GM19324 (cell line): ENCODE measurements at regions not wholly inside any gene's neighbourhood (a gene's known extent, or its start where the extent isn't known, plus 50 kb on each side); places are given as distances from the start of the nearest gene placed in this dataset.
A peak's percentile ranks its signal among the peaks of the same experiment; 100 is the strongest.
"Not testable (repeated sequence)": the region's sequence is repeated elsewhere in the genome, so short reads cannot be mapped to it uniquely, and the experiment has no call there.

Experiments
- ATAC-seq: cut with Tn5 transposase; IDR thresholded peaks from one replicate; pipeline ENCODE4 v1.9.1; 2021; ENCODE audit warnings: mild to moderate bottlenecking, moderate library complexity; ENCODE audit not compliant: unreplicated experiment, low FRiP score

DNA sequence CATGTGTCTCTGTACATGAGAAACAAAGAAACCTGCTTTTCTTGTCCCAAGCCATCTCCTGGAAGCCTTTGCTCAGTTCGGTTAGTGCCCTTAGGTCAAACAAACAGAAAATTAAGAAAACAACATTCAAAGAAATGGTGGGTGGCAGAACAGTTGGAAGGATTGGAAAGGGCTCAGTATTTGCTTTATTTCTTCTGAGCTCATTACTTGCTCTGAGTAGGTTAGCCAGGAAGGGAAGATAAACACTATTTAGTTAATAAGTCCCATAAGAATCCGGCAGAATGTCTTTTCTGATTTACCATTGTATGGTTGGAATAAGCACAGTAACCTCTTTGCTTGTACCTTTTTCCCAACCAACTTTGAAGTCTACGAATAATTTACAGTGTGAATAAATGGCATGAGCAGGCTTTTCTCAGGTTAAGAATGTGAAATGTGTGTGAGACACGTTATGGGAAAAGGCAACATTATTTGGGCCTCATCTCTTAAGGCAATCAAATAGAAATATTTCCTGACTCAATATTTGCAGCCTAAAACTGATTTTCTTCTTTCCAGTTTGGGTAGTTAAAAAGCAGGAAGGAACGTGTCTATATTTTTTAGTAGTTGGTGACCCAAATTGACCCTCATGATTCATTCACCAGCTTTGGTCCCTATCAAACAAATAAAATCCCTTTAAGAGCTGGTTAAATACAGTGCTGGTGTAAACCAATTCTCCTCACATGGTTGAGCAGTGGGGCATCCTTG lies 158.5 kb downstream of the DKK1 start:
- no peak for ATAC-seq

DNA sequence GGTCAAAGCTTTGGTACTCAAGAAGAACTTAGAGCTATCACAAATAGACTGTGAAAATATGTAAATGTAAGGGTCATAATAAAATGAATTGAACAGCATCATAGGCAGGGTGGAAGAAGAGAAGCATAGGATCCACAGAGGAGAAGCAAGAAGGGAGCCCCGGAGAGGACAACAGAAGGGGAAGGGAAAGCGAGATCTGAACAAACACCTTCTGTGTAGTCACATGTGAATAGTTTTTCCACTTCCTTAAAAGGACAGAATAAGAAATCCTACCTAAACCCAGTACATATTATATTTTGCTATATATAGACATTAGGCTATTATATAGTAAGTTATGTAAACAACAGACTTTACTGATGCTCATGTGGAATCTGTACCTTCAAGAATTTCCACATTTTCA lies 160.2 kb downstream of the DKK1 start:
- ATAC-seq, result no peak

DNA sequence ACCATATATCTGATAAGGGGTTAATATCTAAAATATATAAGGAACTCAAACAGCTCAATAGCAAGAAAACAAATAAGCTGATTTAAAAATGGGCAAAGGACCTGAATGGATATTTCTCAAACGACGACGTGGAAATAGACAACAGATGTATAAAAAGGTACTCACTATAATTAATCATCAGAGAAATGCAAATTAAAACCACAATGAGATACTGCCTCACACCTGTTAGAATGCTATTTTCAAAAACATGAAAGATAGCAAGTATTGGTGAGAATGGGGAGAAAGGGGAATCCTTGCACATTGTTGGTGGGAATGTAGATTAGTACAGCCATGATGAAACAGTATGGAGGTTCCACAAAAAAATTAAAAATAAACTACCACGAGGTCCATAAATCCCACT lies 163.2 kb downstream of the DKK1 start:
- peak; percentile 63 for ATAC-seq

DNA sequence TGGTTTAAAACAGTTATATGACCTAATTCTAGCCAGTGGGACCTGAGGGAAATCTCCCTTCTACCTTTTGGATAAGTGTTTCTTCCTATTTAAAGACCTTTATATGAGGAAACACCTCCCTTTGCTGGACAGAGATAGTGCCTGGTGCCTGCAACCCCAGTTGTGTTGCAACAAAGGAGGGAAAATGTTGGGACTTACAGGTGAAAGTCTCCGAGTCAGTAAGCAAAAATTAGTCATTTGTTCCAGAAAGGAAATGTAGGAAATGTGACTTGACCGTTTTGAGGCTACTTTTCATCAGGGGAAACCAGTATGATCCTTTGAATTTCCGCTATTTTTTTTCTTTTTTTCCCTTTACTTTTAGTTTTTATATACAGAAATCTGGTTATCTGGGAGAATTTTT lies 165.5 kb downstream of the DKK1 start:
- no peak for ATAC-seq

DNA sequence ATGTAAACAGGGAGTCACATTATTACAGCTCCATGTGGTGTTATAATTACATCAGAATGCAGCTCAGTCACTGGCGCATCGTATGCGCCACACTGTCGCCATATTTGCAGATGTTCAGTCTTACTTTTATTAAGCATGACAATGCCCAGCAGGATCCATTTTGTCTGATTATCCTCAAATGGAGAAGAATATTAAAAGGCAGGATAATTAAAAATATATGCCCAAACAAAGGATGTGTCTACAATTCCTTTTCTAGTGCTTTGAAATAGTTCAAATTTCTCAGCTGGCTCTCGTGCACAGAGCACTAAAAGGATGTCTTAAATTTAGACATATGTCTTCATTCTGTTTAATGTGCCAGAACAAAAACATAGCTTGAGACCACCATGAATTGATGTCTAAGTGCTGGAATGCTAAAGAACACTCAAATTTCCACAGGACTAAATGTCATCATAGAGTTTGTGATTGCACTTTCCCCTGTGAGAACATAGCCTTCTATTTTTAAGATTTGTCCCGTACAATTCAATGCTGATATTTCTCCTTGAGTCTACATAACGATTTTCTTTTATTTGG lies 168.0 kb downstream of the DKK1 start:
- ATAC-seq, result no peak

DNA sequence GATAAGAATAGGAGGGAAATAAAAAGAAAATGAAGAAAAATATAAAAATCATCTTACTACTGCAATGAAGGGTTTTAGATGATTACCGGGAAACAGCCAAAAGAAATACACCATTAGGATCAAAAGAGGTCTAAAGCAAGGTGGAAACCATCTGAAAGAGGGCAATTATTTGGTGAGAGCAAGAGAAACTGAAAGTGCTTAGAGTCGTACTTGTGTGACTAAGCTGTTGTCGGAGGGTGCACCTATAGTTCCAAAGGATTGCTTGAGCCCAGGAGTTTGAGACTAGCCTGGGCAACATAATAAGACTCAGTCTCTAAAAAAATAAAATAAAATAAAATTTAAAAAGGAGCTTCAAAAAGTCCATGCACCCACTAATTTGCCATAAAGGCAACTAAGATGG lies 169.5 kb downstream of the DKK1 start:
- peak; percentile 92 for ATAC-seq

DNA sequence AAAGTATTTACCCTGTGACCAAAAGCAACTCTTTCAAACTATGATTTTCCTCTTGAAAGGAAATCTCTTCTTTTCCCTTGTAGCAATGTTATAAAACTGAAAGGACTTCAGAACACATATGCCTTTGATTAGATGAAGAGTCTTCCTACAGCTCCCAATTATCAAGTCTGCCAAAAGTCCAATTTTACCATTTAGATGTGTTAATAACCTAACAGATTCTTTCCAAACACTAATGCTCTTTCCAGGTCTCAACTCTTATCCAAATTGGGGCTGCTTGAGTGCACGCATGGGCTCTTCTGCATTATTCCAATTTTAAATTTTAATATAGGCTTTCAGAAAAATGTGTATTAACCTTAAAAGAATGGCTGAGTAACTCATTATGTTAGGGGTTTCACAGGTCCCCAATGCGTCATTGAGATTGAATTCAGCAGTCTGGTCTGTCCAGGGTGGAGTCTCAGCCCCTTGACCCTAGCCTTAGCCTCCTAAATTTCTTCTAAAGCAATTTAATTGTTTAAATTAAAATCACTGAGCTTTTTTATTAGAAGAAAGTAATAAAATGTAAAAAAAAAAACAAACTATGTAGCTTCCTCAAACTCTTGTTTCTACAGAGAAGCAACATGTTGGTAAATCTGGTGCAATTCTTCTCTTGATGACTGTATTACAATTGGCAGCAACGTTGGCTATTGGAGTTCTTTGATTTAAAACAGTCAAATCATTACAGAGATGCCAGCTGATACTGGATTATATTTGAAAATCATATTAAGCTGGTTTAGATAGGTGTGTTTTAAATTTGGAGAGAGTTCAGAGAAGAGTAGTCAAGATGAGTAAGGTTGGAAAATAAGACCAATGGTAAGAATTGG lies 170.4 kb downstream of the DKK1 start:
- no peak for ATAC-seq

DNA sequence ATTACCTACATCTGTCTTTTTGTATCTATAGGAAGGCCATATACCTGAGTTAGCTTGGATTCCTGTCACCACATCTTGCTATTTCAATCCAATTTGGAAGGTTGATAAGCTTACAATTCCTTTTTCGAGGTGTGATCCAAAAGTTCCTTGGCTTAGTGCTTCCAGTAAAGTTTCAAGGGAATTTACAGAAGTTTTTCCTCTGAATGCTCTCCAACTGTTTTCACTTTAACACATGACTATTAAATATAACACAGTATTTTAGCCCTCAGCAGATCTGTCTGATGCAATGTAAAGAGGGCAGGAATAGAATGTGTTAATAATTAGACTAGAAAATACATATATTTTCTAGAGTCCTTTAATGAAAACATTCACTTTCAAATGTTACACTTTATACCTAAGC lies 171.4 kb downstream of the DKK1 start:
- no peak for ATAC-seq

DNA sequence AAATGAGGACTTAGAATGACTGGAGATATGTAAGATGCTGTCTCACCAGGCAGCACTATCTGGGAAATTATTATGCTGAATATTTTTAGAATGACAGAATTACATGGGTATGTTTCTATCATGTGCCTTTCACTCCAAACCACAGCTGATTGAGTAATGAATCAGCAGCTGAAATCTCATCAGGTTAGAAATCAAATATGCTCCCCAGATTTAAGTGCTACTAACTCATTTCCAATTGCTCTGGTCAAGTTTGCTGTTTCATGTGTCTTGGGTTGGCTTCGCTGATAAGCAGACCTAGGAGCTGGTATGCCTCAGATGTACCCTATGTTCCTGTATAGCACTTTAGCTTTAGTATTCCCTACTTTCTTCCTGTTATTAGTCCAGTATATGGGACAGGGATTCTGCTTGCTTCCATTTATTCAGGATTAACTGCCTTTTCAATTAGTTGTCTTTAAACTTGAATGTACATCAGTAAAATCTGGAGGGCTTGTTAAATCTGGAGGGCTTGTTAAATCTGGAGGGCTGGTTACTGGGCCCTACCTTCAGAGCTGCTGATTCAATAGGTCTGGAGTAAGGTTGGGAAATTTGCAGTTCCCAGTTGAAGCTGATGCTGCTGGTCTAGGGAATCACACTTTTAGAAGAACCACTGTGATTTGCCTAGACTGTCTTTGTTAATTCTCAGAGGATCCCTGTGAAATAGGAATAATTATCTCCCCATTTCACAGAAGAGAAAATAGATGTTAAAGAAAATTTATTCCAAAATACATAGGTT lies 172.9 kb downstream of the DKK1 start:
- no peak for ATAC-seq

DNA sequence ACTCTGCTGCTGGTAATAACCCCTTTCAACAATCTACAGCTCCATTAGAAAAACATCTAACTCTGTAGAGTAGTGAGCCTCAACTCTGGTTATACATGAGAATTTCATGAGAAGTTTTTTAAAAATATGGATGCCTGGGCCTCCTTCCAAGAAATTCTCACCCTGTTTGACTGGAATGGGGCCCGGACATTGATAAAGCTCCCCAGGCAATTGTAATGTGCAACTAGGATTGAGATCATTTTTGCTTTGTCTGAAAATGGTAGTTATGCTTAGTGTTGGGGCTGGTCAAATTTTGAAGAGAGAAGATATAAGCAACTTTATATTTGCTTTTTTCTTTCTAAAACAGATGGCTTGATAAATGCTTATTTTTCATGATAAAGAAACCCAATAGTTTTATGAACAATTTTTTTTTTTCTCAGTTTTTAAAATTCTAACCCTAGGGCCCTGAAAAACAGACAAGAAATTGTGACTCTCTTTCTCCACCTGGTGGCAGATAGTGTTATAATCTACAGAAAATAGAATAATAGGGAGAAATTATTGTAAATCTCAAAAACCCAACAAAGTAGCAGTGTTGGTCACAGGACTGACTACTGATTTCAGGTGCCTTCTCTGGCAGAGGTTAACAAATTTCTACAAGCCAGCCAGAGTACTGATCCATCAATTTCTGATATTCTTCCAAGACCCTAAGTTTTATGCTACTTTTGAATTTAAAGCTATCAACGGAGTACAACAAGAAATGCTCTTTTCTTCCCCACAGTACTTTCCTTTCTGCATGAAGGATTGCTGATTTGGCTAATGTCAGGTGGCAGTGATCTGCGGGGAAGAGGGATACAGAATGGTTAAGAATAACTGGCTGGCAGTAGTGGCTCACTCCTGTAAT lies 174.8 kb downstream of the DKK1 start:
- no peak for ATAC-seq

DNA sequence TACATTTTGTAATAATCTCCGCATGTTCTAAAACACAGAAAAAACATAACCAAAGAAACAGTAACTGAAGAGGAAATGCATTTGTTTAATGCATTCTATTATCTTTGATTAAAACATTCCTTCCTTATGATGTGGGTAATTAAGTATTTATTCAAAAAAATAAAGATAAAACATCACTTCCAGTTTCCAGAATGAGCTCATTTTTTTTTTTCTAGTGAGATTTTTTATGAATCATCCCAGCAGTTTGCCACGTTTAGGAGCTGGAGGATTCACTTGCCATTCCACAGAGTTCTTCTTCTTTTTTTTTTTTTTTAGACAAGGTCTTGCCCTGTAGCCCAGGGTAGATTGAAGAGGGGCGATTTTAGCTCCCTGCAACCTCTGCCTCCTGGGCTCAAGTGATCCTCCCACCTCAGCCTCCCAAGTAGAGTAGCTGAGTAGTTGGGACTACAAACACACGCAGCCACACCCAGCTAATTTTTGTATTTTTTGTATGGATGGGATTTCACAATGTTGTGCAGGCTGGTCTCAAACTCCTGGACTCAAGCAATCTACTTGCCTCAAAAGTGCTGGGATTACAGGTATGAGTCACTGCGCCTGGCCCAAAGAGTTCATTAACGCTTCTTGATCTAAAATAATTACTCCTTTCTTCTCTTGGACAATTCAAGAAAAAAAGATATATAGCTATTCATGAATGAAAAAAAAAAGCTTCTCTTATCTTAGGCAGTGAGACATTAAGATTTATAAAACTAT lies 177.3 kb downstream of the DKK1 start:
- no peak for ATAC-seq

DNA sequence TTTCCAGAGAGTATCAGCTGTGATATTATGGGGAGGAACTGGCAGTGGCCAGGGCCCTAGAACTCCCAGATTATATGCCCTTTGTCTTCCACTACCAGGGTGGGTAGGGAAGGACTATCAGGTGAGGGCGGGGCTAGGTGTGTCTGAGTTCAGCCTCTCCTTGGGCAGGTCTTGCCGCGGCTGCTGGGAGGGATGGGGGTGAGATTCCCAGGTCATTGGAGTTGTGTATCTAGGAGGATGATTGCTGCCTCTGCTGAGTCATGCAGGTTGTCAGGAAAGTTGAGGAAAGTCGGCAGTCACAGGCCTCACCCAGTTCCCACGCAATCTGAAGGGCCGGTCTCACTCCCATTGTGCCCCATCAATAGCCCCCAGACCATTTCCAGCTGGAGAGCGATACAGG lies 185.2 kb downstream of the DKK1 start:
- no peak for ATAC-seq

DNA sequence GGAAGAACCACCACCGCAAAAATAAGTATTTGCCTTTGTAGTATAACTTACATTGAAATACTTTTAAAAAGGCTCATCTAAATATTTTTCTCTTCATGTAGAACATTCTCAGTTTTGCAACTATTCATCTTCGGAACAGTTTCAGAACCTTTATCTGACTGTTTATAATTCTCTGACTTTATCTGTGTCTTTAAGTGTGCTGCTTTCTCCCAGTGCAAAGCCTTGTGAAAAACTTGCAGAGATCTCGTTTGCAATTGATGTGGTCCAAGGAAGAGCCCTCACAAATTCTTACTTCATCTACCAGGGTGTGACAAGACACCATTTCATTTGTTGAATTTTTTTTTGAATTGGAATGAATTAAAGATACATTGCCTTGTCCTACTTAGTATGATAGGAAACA lies 186.4 kb downstream of the DKK1 start:
- ATAC-seq, result no peak

DNA sequence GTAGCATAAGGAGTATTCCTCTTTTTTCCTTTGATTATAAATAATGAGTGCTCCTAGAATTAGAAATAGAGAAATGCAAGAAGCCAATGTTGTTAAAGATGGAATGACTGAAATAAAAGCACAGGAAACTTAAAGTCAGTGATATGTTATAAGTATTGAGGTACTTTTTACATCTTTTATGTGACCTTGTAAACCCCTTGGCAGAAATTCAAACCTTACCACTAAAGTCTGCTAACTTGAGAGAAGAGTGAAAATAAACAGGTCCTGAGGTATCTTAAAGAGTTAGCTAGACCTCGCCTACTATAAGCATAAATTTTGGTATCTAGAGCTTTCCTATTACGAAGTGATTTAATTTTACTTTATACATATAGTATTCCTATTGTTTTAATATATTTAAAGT lies 188.2 kb downstream of the DKK1 start:
- no peak for ATAC-seq

DNA sequence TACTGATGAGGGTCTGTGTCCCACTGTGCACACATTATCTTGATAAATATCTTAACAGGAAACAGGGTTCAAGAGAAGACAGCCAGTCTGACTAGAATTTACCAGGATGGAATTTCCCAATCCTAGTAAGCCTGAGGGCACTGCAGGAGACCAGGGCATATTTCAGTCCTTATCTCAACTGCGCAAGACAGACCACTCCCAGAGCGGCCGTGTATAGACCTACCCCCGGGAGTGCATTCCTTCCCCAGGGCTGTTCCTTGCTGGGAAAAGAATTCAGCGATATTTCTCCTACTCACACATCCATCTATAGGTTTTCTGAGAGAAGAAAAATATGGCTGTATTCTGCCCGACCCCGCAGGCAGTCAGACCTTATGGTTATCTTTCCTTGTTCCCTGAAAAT lies 191.3 kb downstream of the DKK1 start:
- not testable (repeated sequence) for ATAC-seq

DNA sequence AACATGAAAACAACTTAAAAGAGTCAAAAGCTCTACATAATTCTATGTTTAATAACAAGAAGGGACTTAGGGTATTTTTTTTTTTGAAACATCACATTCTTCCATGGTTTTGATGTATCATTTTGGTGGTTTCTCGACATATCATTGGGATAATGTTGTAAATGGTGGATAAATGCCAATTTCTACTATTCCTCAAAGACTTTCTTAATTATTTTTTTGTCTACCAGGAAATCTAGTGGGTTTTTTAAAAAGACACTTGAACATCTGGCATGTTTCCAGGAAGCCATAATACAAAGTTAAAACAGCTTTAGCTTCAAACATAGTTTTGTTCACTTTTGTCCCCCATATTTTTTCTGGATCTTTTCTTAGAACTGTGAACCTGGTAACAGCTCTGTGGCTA lies 200.4 kb downstream of the DKK1 start:
- no peak for ATAC-seq

DNA sequence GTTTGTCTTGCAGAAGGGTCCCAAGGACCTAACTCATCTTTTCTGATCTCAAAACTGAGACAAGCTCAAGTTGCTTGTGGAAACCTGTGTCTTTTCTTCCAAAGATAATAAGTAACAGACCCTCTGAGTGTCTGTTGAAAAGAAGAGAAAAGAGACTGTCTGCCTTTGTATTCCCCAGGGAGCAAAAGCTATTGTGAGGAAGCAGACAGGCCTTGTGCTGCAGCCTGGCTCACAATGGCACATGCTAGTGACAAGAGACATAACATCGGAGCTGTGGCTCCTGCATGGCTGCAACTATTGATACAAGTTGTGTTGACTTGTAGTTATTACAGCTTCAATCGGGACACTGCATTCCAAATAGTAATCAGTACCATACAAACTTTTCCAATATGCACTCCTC lies 202.9 kb downstream of the DKK1 start:
- no peak for ATAC-seq

DNA sequence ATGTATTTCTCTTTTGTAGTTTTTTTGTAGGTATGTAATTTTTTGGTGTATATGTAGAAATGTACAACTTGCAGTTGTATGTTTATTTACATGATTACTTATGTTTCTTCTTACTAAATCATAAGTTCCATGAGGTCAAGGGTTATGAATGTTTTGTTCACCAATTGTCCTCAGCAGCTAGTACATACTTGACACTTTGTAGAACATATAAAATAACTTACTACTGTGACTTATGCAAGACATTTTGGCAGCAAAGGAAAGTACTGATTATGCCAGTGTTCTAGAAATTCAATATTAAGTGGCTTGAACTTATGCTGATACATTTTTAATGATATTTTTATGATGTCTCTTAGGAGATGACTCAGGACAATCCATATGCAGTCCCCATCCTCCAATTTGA lies 209.6 kb downstream of the DKK1 start:
- ATAC-seq, result no peak

DNA sequence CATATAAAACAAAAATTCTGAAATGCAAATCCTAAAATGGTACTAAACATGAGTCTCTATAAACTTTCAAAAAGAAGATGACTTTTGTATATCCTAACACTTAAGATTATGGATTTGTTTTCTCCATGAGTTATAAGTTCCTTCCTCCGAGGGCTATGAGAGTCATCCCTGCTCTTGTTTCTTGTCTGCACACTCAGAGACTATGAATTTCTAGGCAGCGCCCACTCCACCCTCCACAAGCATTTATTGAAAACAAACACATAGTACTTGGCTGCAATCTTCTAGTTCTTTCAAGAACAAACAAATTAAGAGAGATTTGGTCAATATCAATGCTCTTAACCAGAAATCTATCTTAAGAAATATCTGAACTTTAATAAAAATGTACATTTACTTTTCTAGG lies 211.7 kb downstream of the DKK1 start:
- ATAC-seq, result no peak
